ENCODE measurements at regions not wholly inside any gene's neighbourhood (a gene's known extent, or its start where the extent isn't known, plus 50 kb on each side); places are given as distances from the start of the nearest gene placed in this dataset.

- no peaks in the 10 kb centered on the region for H3K36me3 ChIP-seq
- no peaks in the 10 kb centered on the region for H3K27me3 ChIP-seq (ENCODE audit: insufficient read depth, low read depth, severe bottlenecking)
- DNase-seq: no peak
- H3K27ac ChIP-seq: no peak overlapping the region
- no peaks in the 10 kb centered on the region for H3K9me3 ChIP-seq (ENCODE audit: severe bottlenecking)
- TF ChIP-seq CTCF (IDR thresholded peaks at IDR 0.05; ENCODE audit: low read depth, low read length): no peak
- H3K4me3 ChIP-seq (ENCODE audit: low read depth, low read length): no peak overlapping the region
Observed at GRCh38 chr20:50291254-50292078, 100.8 kb downstream of the CEBPB start.

- H3K36me3 ChIP-seq: no peaks in the 10 kb centered on the region
- TF ChIP-seq CTCF (IDR thresholded peaks at IDR 0.05; ENCODE audit: low read depth, low read length): no peak
- no peaks in the 10 kb centered on the region for H3K9me3 ChIP-seq (ENCODE audit: severe bottlenecking)
- no peaks in the 10 kb centered on the region for H3K27me3 ChIP-seq (ENCODE audit: insufficient read depth, low read depth, severe bottlenecking)
- H3K4me3 ChIP-seq (ENCODE audit: low read depth, low read length): no peak overlapping the region
- no peak overlapping the region for H3K27ac ChIP-seq
- no peak for DNase-seq
Observed at GRCh38 chr20:50292079-50292590, 101.5 kb downstream of the CEBPB start.

- no peaks in the 10 kb centered on the region for H3K36me3 ChIP-seq
- no peak overlapping the region for H3K27ac ChIP-seq
- no peak for DNase-seq
- TF ChIP-seq CTCF (IDR thresholded peaks at IDR 0.05; ENCODE audit: low read depth, low read length): no peak
- H3K4me3 ChIP-seq (ENCODE audit: low read depth, low read length): no peak overlapping the region
- H3K9me3 ChIP-seq (ENCODE audit: severe bottlenecking): no peaks in the 10 kb centered on the region
- H3K27me3 ChIP-seq (ENCODE audit: insufficient read depth, low read depth, severe bottlenecking): no peaks in the 10 kb centered on the region
Observed at GRCh38 chr20:50292591-50293283, 102.1 kb downstream of the CEBPB start.

GRCh38 chr20:50293284-50294139 lies 102.9 kb downstream of the CEBPB start:
- no peaks in the 10 kb centered on the region for H3K36me3 ChIP-seq
- no peaks in the 10 kb centered on the region for H3K27me3 ChIP-seq (ENCODE audit: insufficient read depth, low read depth, severe bottlenecking)
- no peak for TF ChIP-seq CTCF (IDR thresholded peaks at IDR 0.05; ENCODE audit: low read depth, low read length)
- DNase-seq: no peak
- H3K9me3 ChIP-seq (ENCODE audit: severe bottlenecking): no peaks in the 10 kb centered on the region
- H3K27ac ChIP-seq: no peak overlapping the region
- no peak overlapping the region for H3K4me3 ChIP-seq (ENCODE audit: low read depth, low read length)

GRCh38 chr20:50294164-50295088 lies 103.8 kb downstream of the CEBPB start:
- Histone ChIP-seq H3K4me3 (ENCODE audit: low read depth, low read length) (no peak overlapping the region), H3K27me3 (ENCODE audit: insufficient read depth, low read depth, severe bottlenecking) (no peaks in the 10 kb centered on the region), H3K36me3 (no peaks in the 10 kb centered on the region), H3K27ac (no peak overlapping the region), H3K9me3 (ENCODE audit: severe bottlenecking) (no peaks in the 10 kb centered on the region)
- DNase-seq: no peak
- no peak for TF ChIP-seq CTCF (IDR thresholded peaks at IDR 0.05; ENCODE audit: low read depth, low read length)
